Skin epidermis (tissue), 12 donors: ENCODE measurements at regions not wholly inside any gene's neighbourhood (a gene's known extent, or its start where the extent isn't known, plus 50 kb on each side); places are given as distances from the start of the nearest gene placed in this dataset.
"Not testable (repeated sequence)": the region's sequence is repeated elsewhere in the genome, so short reads cannot be mapped to it uniquely, and the experiment has no call there.

Source experiments
- H3K27ac ChIP-seq, 21 experiments: fragments of 200-600 bp; sonication (generic) in 11 of 21; one replicate each; pipeline ENCODE4 v1.5.0; 2020; ENCODE audit warnings: mild to moderate bottlenecking in 3 of 21, inconsistent platforms in 2 of 21, moderate library complexity in 2 of 21
- H3K4me3 ChIP-seq, 7 experiments: fragments of 200-600 bp; sonication (generic) in 2 of 7; one replicate each; pipeline ENCODE4 v1.5.0; 2020; ENCODE audit warnings: inconsistent platforms in 2 of 7, mild to moderate bottlenecking in 2 of 7, moderate library complexity in 1 of 7

DNA sequence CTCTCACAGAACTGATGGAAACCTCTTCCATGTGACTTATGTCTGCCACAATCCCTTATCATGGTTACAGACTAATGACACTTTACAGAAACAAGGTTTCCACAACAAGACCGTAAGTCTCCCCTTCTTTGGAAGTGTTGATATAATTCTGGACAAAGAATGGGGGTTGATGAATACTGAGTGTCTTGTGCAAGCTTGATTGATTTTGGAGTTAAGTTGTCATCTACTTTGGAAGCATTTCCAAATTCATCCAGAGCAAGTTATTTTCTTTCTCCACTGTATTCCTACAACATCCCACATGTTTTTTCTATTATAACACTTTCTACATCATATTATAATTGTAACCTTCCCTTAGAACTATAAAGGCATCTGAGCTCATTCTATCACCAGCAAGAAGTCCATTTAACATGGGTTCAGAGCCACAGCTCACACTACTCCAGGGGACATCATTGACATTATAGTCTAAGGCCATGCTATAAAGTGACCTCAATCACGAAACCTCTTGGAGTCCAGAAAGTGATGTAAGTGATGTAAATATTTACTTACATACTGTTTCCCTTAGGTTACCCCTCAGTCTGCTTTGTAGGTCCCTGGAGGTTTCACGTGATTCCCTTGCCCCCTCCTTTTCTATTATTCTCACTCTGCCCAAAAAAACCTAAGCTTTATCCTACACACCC is 125.7 kb upstream of the PBX1 start:
- no peak overlapping the region for H3K27ac ChIP-seq
- no peak overlapping the region for H3K4me3 ChIP-seq

DNA sequence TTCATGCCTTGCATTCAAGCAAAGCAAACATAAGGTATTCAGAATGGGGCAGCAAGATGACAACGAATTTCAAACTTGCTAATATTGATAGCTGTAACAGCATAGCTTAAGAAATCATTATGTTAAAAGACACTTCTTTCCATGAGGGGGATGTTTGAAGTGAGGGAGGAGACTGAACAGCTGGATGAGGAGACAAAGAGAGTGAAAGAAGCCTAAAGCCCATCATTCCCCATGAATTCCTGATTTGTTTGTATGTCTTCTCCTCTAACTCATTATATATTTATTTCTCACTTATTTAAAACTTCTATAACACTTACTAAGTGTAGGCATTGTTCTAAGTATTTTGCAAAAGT is 125.2 kb upstream of the PBX1 start:
- H3K4me3 ChIP-seq, result no peak overlapping the region
- H3K27ac ChIP-seq, result no peak overlapping the region

DNA sequence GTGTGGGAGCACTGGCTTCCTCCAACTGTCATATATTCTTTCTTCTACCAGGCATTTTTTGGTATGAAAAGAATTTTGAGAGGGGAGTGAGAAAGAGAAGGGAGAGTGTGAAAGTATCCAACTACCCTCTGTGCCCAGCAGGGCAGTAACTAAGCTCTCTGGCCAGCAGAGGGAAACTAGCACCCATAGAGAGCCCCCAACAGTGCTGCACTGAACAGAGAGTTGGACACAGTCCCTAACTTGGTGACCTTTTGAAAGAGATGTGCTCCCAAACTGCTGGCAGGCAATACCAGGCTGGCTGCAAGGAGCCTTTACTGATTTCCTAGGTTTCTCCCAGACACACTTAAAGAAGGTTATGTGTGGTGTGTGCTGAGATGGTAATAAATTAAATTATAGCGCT is 118.8 kb upstream of the PBX1 start:
- H3K27ac ChIP-seq, result no peak overlapping the region

DNA sequence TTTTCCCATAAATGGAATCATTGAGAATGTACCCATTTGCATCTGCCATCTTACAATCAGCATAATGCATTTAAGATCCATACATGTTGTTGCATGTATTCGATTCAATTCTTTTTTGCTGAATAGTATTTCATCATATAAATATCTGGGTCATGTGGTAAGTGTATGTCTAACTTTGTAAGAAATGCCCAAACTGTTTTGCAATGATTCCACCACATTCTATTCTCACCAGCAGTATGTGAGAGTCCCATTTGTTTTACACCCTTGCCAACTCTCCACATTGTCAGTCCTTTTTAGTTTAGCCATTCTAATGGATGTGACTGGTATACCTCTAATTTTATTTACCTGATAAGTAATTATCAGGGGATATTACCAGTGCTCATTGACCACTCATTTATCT is 115.8 kb upstream of the PBX1 start:
- Histone ChIP-seq H3K27ac (no peak overlapping the region), H3K4me3 (no peak overlapping the region)

More for the DNA sequence above, 118.8 kb upstream of the PBX1 start:
- H3K4me3 ChIP-seq, result no peak overlapping the region

DNA sequence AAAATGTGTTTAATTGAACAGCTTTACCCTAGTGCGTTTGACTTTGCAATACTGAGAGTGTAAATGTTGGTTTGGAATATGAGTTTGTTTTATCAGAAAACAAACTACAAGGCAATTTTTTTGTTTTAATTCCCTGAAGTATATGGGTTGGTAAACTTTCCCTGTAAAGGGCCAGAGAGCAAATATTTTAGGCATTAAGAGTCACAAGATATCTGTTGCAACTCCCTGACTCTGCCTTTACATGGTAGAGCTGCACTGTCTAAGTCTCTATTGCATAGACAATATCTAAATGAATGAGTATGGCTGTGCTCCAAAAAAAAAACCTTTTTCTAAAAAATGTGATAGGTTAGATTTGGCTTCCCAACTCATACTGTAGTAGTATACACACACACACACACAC is 115.1 kb upstream of the PBX1 start:
- Histone ChIP-seq H3K4me3 (no peak overlapping the region), H3K27ac (no peak overlapping the region)

DNA sequence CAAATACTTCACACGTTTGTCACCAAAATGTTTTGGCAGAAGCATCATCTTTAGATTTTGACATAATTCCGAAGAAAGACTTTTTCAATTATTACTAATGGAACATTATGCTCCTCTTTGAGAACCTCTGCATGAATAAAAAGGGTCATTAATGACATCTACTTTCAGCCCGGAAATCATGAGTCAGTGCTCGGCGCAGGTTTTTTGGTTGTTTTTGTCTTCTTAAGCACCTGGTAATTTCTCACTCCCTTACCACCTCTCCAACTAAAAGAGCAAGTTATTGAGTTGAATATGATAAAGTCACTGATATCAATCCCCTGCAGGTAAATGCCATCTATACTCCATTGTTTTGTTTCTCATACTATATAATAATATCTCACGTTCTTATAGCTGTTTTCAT is 113.0 kb upstream of the PBX1 start:
- Histone ChIP-seq H3K27ac (no peak overlapping the region), H3K4me3 (no peak overlapping the region)

DNA sequence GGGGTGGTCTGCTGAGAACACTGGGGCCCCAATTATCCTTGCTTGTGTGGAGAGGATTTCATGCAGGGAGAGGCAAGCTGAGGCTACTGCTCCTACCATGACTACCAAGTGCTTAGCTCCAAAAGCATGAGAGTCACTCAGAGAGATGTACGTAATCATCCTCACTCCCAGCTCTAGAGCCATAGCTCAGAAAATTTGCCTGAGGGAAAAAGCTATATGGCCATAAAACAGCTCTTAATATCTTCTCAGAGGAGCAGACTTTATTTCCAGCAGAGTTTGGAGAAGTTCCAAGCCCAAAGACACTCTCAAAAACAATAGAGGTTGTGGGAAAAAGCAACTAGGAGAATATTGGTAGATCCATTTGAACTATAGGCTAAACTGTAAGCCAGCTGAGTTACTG is 106.4 kb upstream of the PBX1 start:
- H3K27ac ChIP-seq, result no peak overlapping the region

DNA sequence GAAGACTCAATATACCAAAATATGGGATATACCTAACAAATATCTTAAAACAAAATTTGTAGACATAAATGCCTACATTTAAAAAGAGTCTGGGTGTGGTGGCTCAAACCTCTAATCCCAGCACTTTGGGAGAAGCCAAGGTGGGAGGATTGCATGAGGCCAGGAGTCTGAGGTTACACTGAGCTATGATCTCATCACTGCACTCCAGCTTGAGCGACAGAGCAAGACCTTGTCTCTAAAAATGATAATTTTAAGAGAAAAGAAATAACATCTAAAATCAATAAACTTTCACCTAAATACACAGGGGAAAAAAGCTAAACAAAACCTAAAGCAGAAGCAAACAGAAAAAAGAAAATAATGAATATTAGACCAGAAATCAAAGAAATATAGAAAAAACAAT is 102.7 kb upstream of the PBX1 start:
- H3K27ac ChIP-seq, result no peak overlapping the region
- H3K4me3 ChIP-seq, result no peak overlapping the region

More for the DNA sequence above, 106.4 kb upstream of the PBX1 start:
- H3K4me3 ChIP-seq, result no peak overlapping the region

DNA sequence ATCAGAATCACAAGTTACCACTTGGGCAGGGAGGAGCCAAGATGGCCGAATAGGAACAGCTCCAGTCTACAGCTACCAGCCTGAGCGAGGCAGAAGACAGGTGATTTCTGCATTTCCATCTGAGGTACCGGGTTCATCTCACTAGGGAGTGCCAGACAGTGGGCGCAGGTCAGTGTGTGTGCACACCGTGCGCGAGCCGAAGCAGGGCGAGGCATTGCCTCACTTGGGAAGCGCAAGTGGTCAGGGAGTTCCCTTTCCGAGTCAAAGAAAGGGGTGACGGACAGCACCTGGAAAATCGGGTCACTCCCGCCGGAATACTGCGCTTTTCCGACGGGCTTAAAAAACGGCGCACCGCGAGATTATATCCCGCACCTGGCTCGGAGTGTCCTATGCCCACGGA is 99.8 kb upstream of the PBX1 start:
- not testable (repeated sequence) for H3K4me3 ChIP-seq, H3K27ac ChIP-seq

DNA sequence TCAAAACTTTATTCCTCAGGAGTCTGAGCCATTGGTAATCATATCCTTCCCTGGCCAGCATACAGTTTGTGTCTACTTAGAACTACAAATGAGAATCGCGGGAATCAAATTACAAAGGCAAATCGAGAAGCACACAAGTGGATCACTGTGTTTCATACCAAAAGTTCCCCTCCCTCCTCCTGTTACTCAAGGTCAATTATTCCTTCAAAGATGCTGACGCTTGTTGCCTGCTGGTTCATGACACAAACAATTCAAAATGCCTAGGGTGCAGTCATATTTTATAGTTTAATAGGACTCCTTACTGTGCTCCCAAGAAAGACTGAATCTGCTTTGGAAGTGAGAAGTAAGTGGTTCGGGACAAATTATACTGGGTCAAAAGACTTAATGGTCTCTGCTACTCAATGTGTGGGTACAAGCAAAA is 93.0 kb upstream of the PBX1 start:
- H3K4me3 ChIP-seq, result no peak overlapping the region
- H3K27ac ChIP-seq, result no peak overlapping the region

DNA sequence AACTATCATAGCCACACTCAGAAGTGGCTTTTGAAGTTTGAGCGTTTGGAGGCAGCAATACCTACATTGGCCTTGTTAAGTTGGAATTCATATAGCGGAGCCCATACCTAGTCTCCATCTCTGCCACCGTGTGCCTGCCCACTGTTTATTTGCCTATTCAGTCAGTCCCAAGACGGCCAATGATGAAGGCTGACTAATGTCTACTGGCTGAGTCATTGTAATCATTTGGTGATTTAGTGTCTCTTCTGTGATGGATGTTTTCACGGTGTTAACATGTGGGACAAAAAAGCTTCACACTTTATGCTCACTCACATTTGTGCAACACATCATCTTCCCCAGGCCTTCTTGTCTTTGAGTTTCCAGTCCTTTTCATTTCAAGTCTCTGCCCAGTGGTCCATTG is 92.6 kb upstream of the PBX1 start:
- Histone ChIP-seq H3K4me3 (no peak overlapping the region), H3K27ac (no peak overlapping the region)

DNA sequence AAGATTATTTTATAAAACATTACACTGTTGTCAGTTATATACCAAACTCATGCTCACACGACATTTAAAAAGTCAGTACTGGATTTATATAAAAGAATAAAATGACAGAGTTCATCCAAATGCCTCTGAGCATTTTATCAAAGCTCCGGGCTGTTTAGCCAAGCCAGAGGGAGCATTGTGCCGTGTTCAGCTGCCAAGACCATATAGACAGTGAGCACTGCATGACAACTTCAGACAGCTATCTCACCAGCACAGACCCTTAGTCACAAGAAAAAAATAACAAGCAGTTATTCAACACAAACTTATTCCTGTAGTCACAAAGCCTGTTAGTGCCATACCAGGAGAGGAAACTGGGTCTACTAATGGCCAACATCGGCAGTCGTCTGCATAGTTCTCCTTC is 88.0 kb upstream of the PBX1 start:
- H3K4me3 ChIP-seq, result no peak overlapping the region
- no peak overlapping the region for H3K27ac ChIP-seq

DNA sequence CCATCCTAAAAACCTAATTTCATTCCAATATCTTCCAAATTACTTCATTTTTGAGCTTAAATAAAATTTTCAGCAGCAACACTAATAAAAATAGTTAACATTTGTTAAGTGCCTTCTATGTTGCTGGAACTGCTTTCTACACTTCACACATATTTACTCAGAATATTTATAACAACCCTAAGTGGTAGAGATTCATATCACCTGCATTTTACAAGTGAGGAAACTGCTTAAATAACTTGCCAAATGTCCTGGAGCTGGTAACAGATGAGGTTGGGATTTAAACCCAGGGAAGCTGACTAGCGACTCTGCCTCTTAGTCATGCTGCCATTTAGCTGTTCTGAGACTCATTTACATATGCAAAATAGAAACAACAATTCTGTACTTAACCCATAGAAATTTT is 86.1 kb upstream of the PBX1 start:
- Histone ChIP-seq H3K27ac (no peak overlapping the region), H3K4me3 (no peak overlapping the region)

DNA sequence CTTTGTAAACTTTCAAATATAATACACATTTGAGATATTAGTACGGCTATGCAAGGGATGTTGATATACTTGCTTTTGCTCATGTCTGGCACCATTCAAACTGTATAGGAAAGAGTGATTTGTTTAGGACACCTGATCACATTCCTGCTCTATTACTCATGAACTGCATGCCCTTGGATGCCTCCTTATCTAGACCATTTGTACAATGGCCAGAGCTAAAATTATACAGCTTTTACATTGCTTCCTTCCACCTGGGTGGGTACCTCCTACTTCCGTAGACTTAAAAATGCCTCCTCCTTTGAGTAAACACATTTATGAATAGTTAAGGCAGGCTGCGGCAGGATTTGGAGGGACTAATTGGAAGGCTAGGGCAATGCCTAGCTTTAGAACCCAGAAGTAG is 85.4 kb upstream of the PBX1 start:
- H3K27ac ChIP-seq, result no peak overlapping the region
- H3K4me3 ChIP-seq, result no peak overlapping the region

DNA sequence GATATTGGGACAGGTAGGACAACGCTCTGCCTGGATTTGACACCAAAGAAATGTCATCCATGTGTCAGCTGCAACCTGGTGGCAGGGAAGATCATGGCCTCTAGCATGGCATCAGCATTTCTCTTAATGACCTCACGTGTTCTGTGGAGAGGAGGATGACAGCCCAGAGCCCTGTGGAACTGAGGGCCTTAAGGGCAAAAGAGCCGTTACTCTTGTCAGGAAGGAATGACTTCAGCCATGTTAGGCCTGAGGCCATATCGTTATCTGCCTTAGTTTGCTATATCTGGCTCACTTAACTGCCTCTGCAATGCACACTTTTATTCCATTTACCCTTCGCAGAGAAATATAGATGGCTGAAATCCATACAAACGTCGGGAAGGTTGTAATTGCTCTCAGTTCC is 83.2 kb upstream of the PBX1 start:
- no peak overlapping the region for H3K27ac ChIP-seq

DNA sequence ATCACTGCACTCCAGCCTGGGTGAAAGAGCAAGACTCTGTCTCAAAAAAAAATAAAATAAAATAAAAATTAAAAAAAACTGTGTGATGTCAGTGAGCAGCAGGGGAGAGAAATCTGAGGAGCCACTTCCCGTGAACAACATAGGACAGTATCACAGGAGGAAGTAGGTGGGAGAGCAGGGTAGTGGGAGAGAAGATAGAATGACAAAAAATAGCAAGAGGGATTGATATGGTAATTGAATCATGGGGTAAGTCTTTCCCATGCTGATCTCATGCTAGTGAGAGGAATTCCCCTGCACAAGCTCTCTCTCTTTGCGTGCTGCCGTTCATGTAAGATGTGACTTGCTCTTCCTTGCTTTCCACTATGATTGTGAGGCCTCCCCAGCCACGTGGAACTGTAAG is 81.6 kb upstream of the PBX1 start:
- H3K27ac ChIP-seq, result no peak overlapping the region
- no peak overlapping the region for H3K4me3 ChIP-seq

More for the DNA sequence above, 83.2 kb upstream of the PBX1 start:
- H3K4me3 ChIP-seq, result no peak overlapping the region

DNA sequence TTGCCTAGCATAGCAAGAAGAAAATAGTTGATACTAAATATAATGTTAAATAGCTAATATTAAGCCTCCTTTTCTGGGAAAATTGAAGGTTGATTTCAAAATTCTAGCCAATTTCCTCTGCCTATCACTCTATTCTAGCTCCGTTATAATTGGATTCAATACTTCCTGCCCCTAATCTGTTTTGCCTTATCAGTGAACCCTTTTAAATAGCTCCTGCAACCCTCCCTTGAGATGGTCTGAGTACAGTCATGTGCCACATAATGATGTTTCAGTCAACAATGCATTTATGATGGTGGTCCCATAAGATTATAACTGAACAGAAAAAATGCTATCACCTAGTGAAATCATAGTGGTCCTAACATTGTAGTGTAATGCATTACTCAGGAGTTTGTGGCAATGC is 79.7 kb upstream of the PBX1 start:
- no peak overlapping the region for H3K4me3 ChIP-seq
- no peak overlapping the region for H3K27ac ChIP-seq

DNA sequence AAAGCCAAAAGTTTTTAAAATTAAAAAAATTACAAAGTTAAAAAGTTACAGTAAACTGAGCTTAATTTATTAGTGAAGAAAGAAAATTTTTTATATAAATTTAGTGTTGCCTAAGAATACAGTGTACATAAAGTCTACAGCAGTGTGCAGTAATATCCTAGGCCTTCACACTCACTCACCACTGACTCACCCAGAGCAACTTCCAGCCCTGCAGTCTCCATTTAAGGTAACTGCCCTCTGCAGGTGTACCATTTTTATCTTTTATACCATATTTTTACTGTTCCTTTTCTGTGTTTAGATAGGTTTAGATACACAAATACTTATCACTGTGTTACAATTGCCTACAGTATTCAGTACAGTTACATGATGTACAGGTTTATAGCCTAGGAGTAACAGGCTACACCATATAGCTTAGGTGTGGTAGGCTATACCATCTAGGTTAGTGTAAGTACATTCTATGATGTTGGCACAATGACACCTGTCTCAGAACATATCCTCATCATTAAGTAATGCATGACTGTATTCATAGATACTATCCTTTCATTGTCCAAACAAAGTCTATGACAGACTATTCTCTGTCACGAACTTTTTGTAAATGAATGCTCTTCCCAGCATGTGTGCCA is 78.6 kb upstream of the PBX1 start:
- Histone ChIP-seq H3K27ac (no peak overlapping the region), H3K4me3 (no peak overlapping the region)

DNA sequence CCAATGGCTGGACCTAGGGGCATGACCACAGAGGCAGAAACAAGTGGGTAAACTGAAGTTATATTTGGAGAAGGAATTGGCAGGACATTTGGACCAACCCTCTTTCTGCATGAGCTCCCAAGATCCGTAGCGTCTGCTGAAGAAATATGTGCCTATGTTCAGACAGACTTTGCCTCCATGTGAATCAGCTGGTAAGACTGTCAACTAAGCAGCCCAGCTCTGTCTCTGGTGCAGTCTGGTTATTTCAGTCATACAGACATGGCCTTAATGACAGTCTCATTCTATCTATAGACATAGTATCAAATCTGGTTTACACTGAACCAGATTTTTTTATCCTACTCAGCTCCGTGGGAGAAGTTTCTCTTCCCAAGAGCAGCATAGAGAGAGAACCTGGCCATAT is 63.1 kb upstream of the PBX1 start:
- H3K27ac ChIP-seq, result no peak overlapping the region
- no peak overlapping the region for H3K4me3 ChIP-seq

DNA sequence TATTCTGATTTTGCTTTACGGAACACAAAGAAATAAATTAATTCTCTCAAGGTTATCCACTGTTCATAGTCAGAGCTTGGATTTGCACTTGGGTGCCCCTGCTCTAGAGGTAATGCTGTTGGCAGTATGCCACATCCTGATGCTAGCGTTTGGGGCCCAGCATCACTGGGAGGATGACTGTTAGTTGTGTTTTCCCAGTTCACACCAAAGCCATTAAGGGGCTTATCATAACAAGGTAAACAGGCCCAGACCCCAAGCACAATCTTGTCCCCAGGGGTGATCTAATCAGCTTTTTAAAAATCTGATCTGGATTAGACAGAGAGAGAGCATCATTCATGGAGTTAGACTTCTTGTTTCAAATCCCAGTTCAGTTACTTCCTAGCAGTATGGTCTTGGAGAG is 60.2 kb upstream of the PBX1 start:
- no peak overlapping the region for H3K27ac ChIP-seq
- H3K4me3 ChIP-seq, result no peak overlapping the region

DNA sequence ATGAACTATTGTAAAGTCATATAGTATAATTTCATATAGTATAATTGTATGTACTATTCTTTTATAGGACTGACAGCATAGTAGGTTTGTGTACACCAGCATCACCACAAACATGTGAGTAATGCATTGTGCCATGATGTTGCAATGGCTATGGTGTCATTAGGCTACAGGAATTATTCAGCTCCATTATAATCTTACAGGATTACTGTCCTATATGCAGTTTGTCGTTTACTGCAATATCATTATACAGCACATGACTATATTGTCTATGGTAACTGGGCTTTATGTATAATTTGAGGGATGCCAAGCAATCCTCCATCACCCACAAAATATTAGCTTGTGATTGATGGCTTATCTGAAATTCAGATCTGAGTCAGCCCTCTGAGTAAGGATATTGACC is 54.2 kb upstream of the PBX1 start:
- Histone ChIP-seq H3K4me3 (no peak overlapping the region), H3K27ac (no peak overlapping the region)
